WTC11 (cell line): ENCODE measurements at regions not wholly inside any gene's neighbourhood (a gene's known extent, or its start where the extent isn't known, plus 50 kb on each side); places are given as distances from the start of the nearest gene placed in this dataset.

Source experiments
- AFF4 ChIP-seq: sonication (generic); formaldehyde crosslinking; IDR thresholded peaks from 2 replicates; pipeline ENCODE4 v1.8.1; 2023; ENCODE audit warnings: mild to moderate bottlenecking, missing genetic modification reagents, borderline replicate concordance
- ATF2 ChIP-seq: sonication (generic); formaldehyde crosslinking; IDR thresholded peaks from 2 replicates; pipeline ENCODE4 v1.8.1; 2022; ENCODE audit warnings: low read depth, missing genetic modification reagents, borderline replicate concordance
- CTCF ChIP-seq: fragments of 200-600 bp; IDR thresholded peaks from 2 replicates; pipeline ENCODE4 v1.8.0; 2022; ENCODE audit warnings: antibody characterized with exemption
- FOXP1 ChIP-seq: sonication (generic); formaldehyde crosslinking; IDR thresholded peaks from 2 replicates; pipeline ENCODE4 v1.8.0; 2022; ENCODE audit warnings: missing genetic modification reagents, mild to moderate bottlenecking, moderate library complexity, borderline replicate concordance
- IRF2 ChIP-seq: sonication (generic); formaldehyde crosslinking; IDR thresholded peaks from 2 replicates; pipeline ENCODE4 v1.8.0; 2022; ENCODE audit warnings: low read depth, missing genetic modification reagents, borderline replicate concordance
- JUN ChIP-seq: sonication (generic); formaldehyde crosslinking; IDR thresholded peaks from 2 replicates; pipeline ENCODE4 v1.8.0; 2023; ENCODE audit warnings: mild to moderate bottlenecking, missing genetic modification reagents
- MLX ChIP-seq: sonication (generic); formaldehyde crosslinking; IDR thresholded peaks from 2 replicates; pipeline ENCODE4 v1.8.1; 2023; ENCODE audit warnings: mild to moderate bottlenecking, missing genetic modification reagents, moderate library complexity
- NFYB ChIP-seq: sonication (generic); formaldehyde crosslinking; conservative IDR thresholded peaks from 2 replicates; pipeline ENCODE4 v1.8.0; 2022; ENCODE audit warnings: low read depth, missing genetic modification reagents
- NR3C1 ChIP-seq: sonication (generic); formaldehyde crosslinking; conservative IDR thresholded peaks from 2 replicates; pipeline ENCODE4 v1.8.1; 2023; ENCODE audit warnings: low read depth, mild to moderate bottlenecking, missing genetic modification reagents
- SP1 ChIP-seq: sonication (generic); formaldehyde crosslinking; conservative IDR thresholded peaks from 2 replicates; pipeline ENCODE4 v1.8.1; 2022; ENCODE audit warnings: missing genetic modification reagents
- TEAD4 ChIP-seq: sonication (generic); formaldehyde crosslinking; IDR thresholded peaks from 2 replicates; pipeline ENCODE4 v1.8.0; 2022; ENCODE audit warnings: mild to moderate bottlenecking, missing genetic modification reagents
- USF2 ChIP-seq: sonication (generic); formaldehyde crosslinking; IDR thresholded peaks from 2 replicates; pipeline ENCODE4 v1.8.1; 2023; ENCODE audit warnings: mild to moderate bottlenecking, missing genetic modification reagents, moderate library complexity
- ZNF423 ChIP-seq: fragments of 250-450 bp; sonication (Bioruptor Pico); IDR thresholded peaks from 2 replicates; pipeline ENCODE4 v2.1.2; 2022; ENCODE audit warnings: mild to moderate bottlenecking, moderate library complexity
- TF ChIP-seq, protein P1 (sequence below): sonication (generic); formaldehyde crosslinking; IDR thresholded peaks from 2 replicates; pipeline ENCODE4 v1.8.0; 2022; ENCODE audit warnings: mild to moderate bottlenecking, missing genetic modification reagents

- TF ChIP-seq NFYB (CRISPR knock-in tag) (no peak), ZNF423 (CRISPR knock-in tag) (no peak), SP1 (CRISPR knock-in tag) (no peak), NR3C1 (no peak), IRF2 (CRISPR knock-in tag) (no peak), CTCF (no peak), JUN (CRISPR knock-in tag) (no peak), MLX (CRISPR knock-in tag) (no peak), AFF4 (CRISPR knock-in tag) (no peak), ATF2 (no peak), USF2 (CRISPR knock-in tag) (no peak), FOXP1 (CRISPR knock-in tag) (no peak), TEAD4 (CRISPR knock-in tag) (no peak)
- TF ChIP-seq, protein P1, sequence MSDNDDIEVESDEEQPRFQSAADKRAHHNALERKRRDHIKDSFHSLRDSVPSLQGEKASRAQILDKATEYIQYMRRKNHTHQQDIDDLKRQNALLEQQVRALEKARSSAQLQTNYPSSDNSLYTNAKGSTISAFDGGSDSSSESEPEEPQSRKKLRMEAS (CRISPR knock-in tag) = no peak
Observed at GRCh38 chr10:83987216-83987615, 152.1 kb upstream of the GHITM start.
